ENCODE measurements at regions not wholly inside any gene's neighbourhood (a gene's known extent, or its start where the extent isn't known, plus 50 kb on each side); places are given as distances from the start of the nearest gene placed in this dataset.

DNA sequence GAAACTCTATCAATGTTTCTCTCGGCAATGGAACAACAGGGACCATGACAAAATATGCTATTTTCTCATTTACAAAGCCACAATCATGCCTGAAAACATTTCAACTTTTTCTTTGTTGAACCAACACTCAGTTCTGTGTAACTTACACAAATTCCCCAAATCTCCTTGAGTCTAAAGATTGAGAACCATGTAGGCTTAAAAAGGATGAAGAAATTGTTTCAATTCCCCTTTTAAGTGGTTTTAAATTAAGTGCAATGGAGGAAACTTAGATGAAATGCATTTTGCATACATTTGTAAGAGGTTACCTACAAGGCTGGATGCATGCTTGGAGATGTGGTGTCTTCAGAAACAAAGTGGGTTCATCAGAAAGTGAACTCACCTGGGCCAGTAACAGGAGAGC, 566.4 kb upstream of the CDH11 start:
- TF ChIP-seq NFRKB (IDR thresholded peaks at IDR 0.05) (no peak), ZNF792 (CRISPR knock-in tag; IDR thresholded peaks at IDR 0.05) (no peak), HCFC1 (IDR thresholded peaks at IDR 0.05; ENCODE audit: low read depth, low read length) (no peak)
- TF ChIP-seq, protein P1, sequence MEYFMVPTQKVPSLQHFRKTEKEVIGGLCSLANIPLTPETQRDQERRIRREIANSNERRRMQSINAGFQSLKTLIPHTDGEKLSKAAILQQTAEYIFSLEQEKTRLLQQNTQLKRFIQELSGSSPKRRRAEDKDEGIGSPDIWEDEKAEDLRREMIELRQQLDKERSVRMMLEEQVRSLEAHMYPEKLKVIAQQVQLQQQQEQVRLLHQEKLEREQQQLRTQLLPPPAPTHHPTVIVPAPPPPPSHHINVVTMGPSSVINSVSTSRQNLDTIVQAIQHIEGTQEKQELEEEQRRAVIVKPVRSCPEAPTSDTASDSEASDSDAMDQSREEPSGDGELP (IDR thresholded peaks at IDR 0.05; ENCODE audit: borderline replicate concordance, low read depth): no peak
